ENCODE measurements at regions not wholly inside any gene's neighbourhood (a gene's known extent, or its start where the extent isn't known, plus 50 kb on each side); places are given as distances from the start of the nearest gene placed in this dataset.

GRCh38 chr3:68468695-68469375, 463.5 kb downstream of the TAFA4 start:
- intact Hi-C loops (cut with DNase I) = no loop called here
- no peak for DNase-seq (ENCODE audit: low spot score)

- intact Hi-C loops (cut with DNase I) = no loop called here
- DNase-seq (ENCODE audit: low spot score) = no peak
These were observed 464.9 kb downstream of the TAFA4 start for GRCh38 chr3:68467465-68467864.

GRCh38 chr3:68458581-68458980, 473.8 kb downstream of the TAFA4 start:
- intact Hi-C loops (cut with DNase I) = no loop called here
- no peak for DNase-seq (ENCODE audit: low spot score)

GRCh38 chr3:68448510-68449383, 483.6 kb downstream of the TAFA4 start:
- intact Hi-C loops (cut with DNase I) = no loop called here
- no peak for DNase-seq (ENCODE audit: low spot score)

GRCh38 chr3:68447885-68448284, 484.5 kb downstream of the TAFA4 start:
- intact Hi-C loops (cut with DNase I) = no loop called here
- no peak for DNase-seq (ENCODE audit: low spot score)

GRCh38 chr3:68441054-68441453, 491.3 kb downstream of the TAFA4 start:
- intact Hi-C loops (cut with DNase I) = no loop called here
- no peak for DNase-seq (ENCODE audit: low spot score)

GRCh38 chr3:68436619-68437401, 495.5 kb downstream of the TAFA4 start:
- no peak for DNase-seq (ENCODE audit: low spot score)
- intact Hi-C loops (cut with DNase I) = no loop called here

- no peak for DNase-seq (ENCODE audit: low spot score)
- intact Hi-C loops (cut with DNase I) = no loop called here
These were observed 503.9 kb downstream of the TAFA4 start for GRCh38 chr3:68428495-68428894.

- intact Hi-C loops (cut with DNase I) = no loop called here
- no peak for DNase-seq (ENCODE audit: low spot score)
These were observed 507.4 kb downstream of the TAFA4 start for GRCh38 chr3:68424796-68425460.

GRCh38 chr3:68408626-68409025, 523.7 kb downstream of the TAFA4 start:
- intact Hi-C loops (cut with DNase I) = no loop called here
- DNase-seq (ENCODE audit: low spot score) = no peak

- no peak for DNase-seq (ENCODE audit: low spot score)
- intact Hi-C loops (cut with DNase I) = no loop called here
These were observed 528.6 kb downstream of the TAFA4 start for GRCh38 chr3:68403741-68404140.

GRCh38 chr3:68402235-68402918, 530.0 kb downstream of the TAFA4 start:
- intact Hi-C loops (cut with DNase I) = no loop called here

GRCh38 chr3:68378631-68379030, 553.7 kb downstream of the TAFA4 start:
- intact Hi-C loops (cut with DNase I) = no loop called here
- DNase-seq (ENCODE audit: low spot score) = no peak

More at GRCh38 chr3:68402235-68402918, 530.0 kb downstream of the TAFA4 start:
- no peak for DNase-seq (ENCODE audit: low spot score)

GRCh38 chr3:68373727-68374126, 558.6 kb downstream of the TAFA4 start:
- intact Hi-C loops (cut with DNase I) = no loop called here
- no peak for DNase-seq (ENCODE audit: low spot score)

GRCh38 chr3:68363796-68364195, 568.6 kb downstream of the TAFA4 start:
- no peak for DNase-seq (ENCODE audit: low spot score)
- intact Hi-C loops (cut with DNase I) = no loop called here

GRCh38 chr3:68360492-68360891, 571.9 kb downstream of the TAFA4 start:
- intact Hi-C loops (cut with DNase I) = no loop called here
- no peak for DNase-seq (ENCODE audit: low spot score)

- no peak for DNase-seq (ENCODE audit: low spot score)
- intact Hi-C loops (cut with DNase I) = no loop called here
These were observed 586.6 kb downstream of the TAFA4 start for GRCh38 chr3:68345781-68346180.

GRCh38 chr3:68342426-68342825, 589.9 kb downstream of the TAFA4 start:
- intact Hi-C loops (cut with DNase I) = no loop called here
- DNase-seq (ENCODE audit: low spot score) = no peak

- intact Hi-C loops (cut with DNase I) = no loop called here
- DNase-seq (ENCODE audit: low spot score) = no peak
These were observed 596.3 kb downstream of the TAFA4 start for GRCh38 chr3:68336042-68336441.
